ENCODE measurements at regions not wholly inside any gene's neighbourhood (a gene's known extent, or its start where the extent isn't known, plus 50 kb on each side); places are given as distances from the start of the nearest gene placed in this dataset.

- in situ Hi-C loops (cut with HindIII; ENCODE audit: low sequenced_read_pairs) = no loop called here
- no peak for DNase-seq (ENCODE audit: low read depth, low spot score)
- no peak overlapping the region for H3K4me3 ChIP-seq (ENCODE audit: low read depth, low read length)
- TF ChIP-seq CTCF (IDR thresholded peaks at IDR 0.05; ENCODE audit: low read depth, low read length) = no peak
Observed at GRCh38 chr3:35078780-35079179, 560.5 kb upstream of the ARPP21 start.

DNA sequence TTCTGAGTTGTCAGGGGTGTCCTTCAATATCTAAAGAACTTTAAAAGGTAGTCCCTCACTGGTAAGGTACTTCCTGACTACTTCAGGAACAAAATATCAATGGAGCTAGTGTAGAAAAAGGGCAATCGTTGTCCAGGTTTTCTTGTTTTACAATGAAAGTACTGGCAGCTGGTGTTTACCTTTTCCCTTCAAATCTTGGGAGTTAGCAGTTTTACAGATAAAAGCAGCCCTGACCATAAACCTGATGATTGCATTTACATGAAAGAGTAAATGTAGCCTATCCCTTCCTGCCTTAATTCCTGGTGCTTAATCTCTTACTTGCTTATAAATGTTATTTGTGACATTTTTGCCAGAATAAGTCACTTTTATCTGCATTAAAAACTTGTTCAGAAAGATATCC is 559.9 kb upstream of the ARPP21 start:
- no peak overlapping the region for H3K4me3 ChIP-seq (ENCODE audit: low read depth, low read length)
- in situ Hi-C loops (cut with HindIII; ENCODE audit: low sequenced_read_pairs) = no loop called here
- DNase-seq (ENCODE audit: low read depth, low spot score) = no peak
- no peak for TF ChIP-seq CTCF (IDR thresholded peaks at IDR 0.05; ENCODE audit: low read depth, low read length)

GRCh38 chr3:35081899-35082298 is 557.4 kb upstream of the ARPP21 start:
- in situ Hi-C loops (cut with HindIII; ENCODE audit: low sequenced_read_pairs) = no loop called here
- no peak overlapping the region for H3K4me3 ChIP-seq (ENCODE audit: low read depth, low read length)
- no peak for DNase-seq (ENCODE audit: low read depth, low spot score)
- TF ChIP-seq CTCF (IDR thresholded peaks at IDR 0.05; ENCODE audit: low read depth, low read length) = no peak

- TF ChIP-seq CTCF (IDR thresholded peaks at IDR 0.05; ENCODE audit: low read depth, low read length) = no peak
- in situ Hi-C loops (cut with HindIII; ENCODE audit: low sequenced_read_pairs) = no loop called here
- no peak overlapping the region for H3K4me3 ChIP-seq (ENCODE audit: low read depth, low read length)
- DNase-seq (ENCODE audit: low read depth, low spot score) = no peak
Observed at GRCh38 chr3:35088943-35089342, 550.4 kb upstream of the ARPP21 start.

DNA sequence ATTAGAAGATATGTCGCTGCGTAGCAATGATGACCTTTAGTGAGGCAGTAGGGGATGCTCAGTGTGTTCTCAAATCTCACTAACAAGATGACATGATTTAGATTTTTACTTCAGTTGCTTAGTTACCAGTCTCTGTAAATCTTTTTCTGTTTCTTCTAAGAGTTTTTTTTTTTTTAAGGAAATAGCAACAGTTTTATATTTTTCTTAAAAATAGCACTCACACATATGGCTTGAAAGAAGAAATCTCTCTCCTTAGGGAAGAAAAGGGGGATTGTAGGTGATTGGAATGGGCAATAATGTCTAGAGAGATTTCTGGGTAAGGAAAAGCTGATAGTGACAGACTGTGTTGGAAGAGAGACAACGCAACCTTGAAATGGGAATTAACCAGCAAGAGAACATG is 524.6 kb upstream of the ARPP21 start:
- no peak overlapping the region for H3K4me3 ChIP-seq (ENCODE audit: low read depth, low read length)
- no peak for TF ChIP-seq CTCF (IDR thresholded peaks at IDR 0.05; ENCODE audit: low read depth, low read length)
- DNase-seq (ENCODE audit: low read depth, low spot score) = no peak
- in situ Hi-C loops (cut with HindIII; ENCODE audit: low sequenced_read_pairs) = no loop called here

DNA sequence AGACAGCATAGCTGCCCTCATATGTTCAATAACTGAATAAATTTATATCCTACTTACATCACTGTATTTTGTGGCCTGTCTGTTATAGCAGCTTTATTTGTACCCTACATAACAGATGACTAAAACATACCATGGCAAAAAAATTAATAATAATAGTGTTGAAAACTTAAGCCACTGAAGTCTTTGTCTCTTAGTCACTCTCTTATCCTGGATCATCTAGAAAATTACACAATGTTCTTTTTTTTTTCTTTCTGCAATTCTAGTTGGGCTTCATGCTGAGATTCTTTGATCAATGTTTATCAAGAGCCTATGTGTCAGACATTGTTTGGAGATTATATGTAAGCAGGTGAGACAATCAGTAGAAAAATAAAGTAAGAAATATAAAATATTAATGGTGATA is 519.3 kb upstream of the ARPP21 start:
- DNase-seq (ENCODE audit: low read depth, low spot score) = peak; percentile 17
- H3K4me3 ChIP-seq (ENCODE audit: low read depth, low read length) = no peak overlapping the region
- no peak for TF ChIP-seq CTCF (IDR thresholded peaks at IDR 0.05; ENCODE audit: low read depth, low read length)
- in situ Hi-C loops (cut with HindIII; ENCODE audit: low sequenced_read_pairs) = no loop called here

GRCh38 chr3:35137612-35138011 is 501.7 kb upstream of the ARPP21 start:
- no peak for DNase-seq (ENCODE audit: low read depth, low spot score)
- no peak for TF ChIP-seq CTCF (IDR thresholded peaks at IDR 0.05; ENCODE audit: low read depth, low read length)
- in situ Hi-C loops (cut with HindIII; ENCODE audit: low sequenced_read_pairs) = no loop called here
- H3K4me3 ChIP-seq (ENCODE audit: low read depth, low read length) = no peak overlapping the region
